HEK293 (cell line): ENCODE measurements at regions not wholly inside any gene's neighbourhood (a gene's known extent, or its start where the extent isn't known, plus 50 kb on each side); places are given as distances from the start of the nearest gene placed in this dataset.

Source experiments
- CTCF ChIA-PET: fragments of 350-600 bp; formaldehyde crosslinking; extraction: SDS; loops from one replicate; lab custom pipeline; 2021; ENCODE audit warnings: antibody characterized with exemption; lab: Yijun Ruan, JAX
- POLR2A ChIA-PET: fragments of 300-600 bp; formaldehyde crosslinking; extraction: SDS; loops from one replicate; lab custom pipeline; 2020; ENCODE audit warnings: antibody characterized with exemption, inconsistent platforms; lab: Yijun Ruan, JAX
- H3K27ac ChIP-seq: fragments of 200-500 bp; sonication (Bioruptor generic); 2 replicates; pipeline ENCODE4 v1.5.1; 2014; ENCODE audit warnings: low read depth, low read length, control low read depth, inconsistent platforms; ENCODE audit errors: extremely low read depth
- H3K36me3 ChIP-seq, 2 experiments: fragments of 200-500 bp in 1 of 2; sonication (Bioruptor generic) in 1 of 2; 1 replicate in 1 of 2; 2 replicates in 1 of 2; pipeline ENCODE4 v1.5.1; 2014 to 2017; ENCODE audit warnings: inconsistent platforms in 2 of 2, low read length in 2 of 2; ENCODE audit not compliant: control insufficient read depth in 2 of 2, insufficient read depth in 1 of 2
- H3K4me1 ChIP-seq: fragments of 200-500 bp; sonication (Bioruptor generic); 2 replicates; pipeline ENCODE4 v1.5.1; 2014; ENCODE audit warnings: mild to moderate bottlenecking, low read length, inconsistent platforms; ENCODE audit not compliant: control insufficient read depth, insufficient read depth
- H3K4me3 ChIP-seq: 2 replicates; pipeline ENCODE4 v1.5.1; 2011; ENCODE audit warnings: low read depth, mild to moderate bottlenecking, control low read depth, low read length, moderate library complexity
- H3K9me3 ChIP-seq: fragments of 200-500 bp; sonication (Bioruptor generic); 2 replicates; pipeline ENCODE4 v1.5.1; 2014; ENCODE audit warnings: low read depth, low read length, inconsistent platforms; ENCODE audit not compliant: control insufficient read depth, insufficient read depth
- BCL11A ChIP-seq: fragments of 450-650 bp; formaldehyde crosslinking; IDR thresholded peaks from 2 replicates; pipeline ENCODE4 v1.5.1; 2016; ENCODE audit warnings: low read depth, missing biosample characterization, missing genetic modification characterization
- PATZ1 ChIP-seq: fragments of 450-650 bp; formaldehyde crosslinking; IDR thresholded peaks from 2 replicates; pipeline ENCODE4 v1.5.1; 2016; ENCODE audit warnings: missing biosample characterization, missing genetic modification characterization
- REPIN1 ChIP-seq: fragments of 450-650 bp; formaldehyde crosslinking; IDR thresholded peaks from 2 replicates; pipeline ENCODE4 v1.5.1; 2017; ENCODE audit warnings: missing biosample characterization, missing genetic modification characterization, low read depth
- SP3 ChIP-seq: fragments of 450-650 bp; formaldehyde crosslinking; IDR thresholded peaks from 2 replicates; pipeline ENCODE4 v1.5.1; 2016; ENCODE audit warnings: missing biosample characterization, missing genetic modification characterization
- ZBTB7A ChIP-seq: fragments of 450-650 bp; formaldehyde crosslinking; IDR thresholded peaks from 2 replicates; pipeline ENCODE4 v1.5.1; 2016; ENCODE audit warnings: low read depth, missing biosample characterization, missing genetic modification characterization
- ZFP3 ChIP-seq: fragments of 450-650 bp; formaldehyde crosslinking; IDR thresholded peaks from 2 replicates; pipeline ENCODE4 v1.5.1; 2016; ENCODE audit warnings: low read depth, missing biosample characterization, missing genetic modification characterization
- ZFP69B ChIP-seq: fragments of 450-650 bp; formaldehyde crosslinking; IDR thresholded peaks from 2 replicates; pipeline ENCODE4 v1.5.1; 2016; ENCODE audit warnings: missing biosample characterization, missing genetic modification characterization
- ZIC2 ChIP-seq: fragments of 450-650 bp; formaldehyde crosslinking; IDR thresholded peaks from 2 replicates; pipeline ENCODE4 v1.5.1; 2016; ENCODE audit warnings: missing biosample characterization, missing genetic modification characterization
- ZNF133 ChIP-seq: fragments of 450-650 bp; formaldehyde crosslinking; IDR thresholded peaks from 2 replicates; pipeline ENCODE4 v1.5.1; 2016; ENCODE audit warnings: missing biosample characterization, missing genetic modification characterization
- ZNF175 ChIP-seq: fragments of 450-650 bp; formaldehyde crosslinking; IDR thresholded peaks from 2 replicates; pipeline ENCODE4 v1.5.1; 2016; ENCODE audit warnings: missing biosample characterization, missing genetic modification characterization
- ZNF202 ChIP-seq: fragments of 450-650 bp; formaldehyde crosslinking; IDR thresholded peaks from 2 replicates; pipeline ENCODE4 v1.5.1; 2016; ENCODE audit warnings: missing biosample characterization, missing genetic modification characterization, borderline replicate concordance
- ZNF248 ChIP-seq: fragments of 450-650 bp; formaldehyde crosslinking; IDR thresholded peaks from 2 replicates; pipeline ENCODE4 v1.5.1; 2017; ENCODE audit warnings: missing biosample characterization, missing genetic modification characterization
- ZNF266 ChIP-seq: fragments of 450-650 bp; formaldehyde crosslinking; IDR thresholded peaks from 2 replicates; pipeline ENCODE4 v1.5.1; 2016; ENCODE audit warnings: missing biosample characterization, missing genetic modification characterization, low read depth
- ZNF354C ChIP-seq: fragments of 450-650 bp; formaldehyde crosslinking; IDR thresholded peaks from 2 replicates; pipeline ENCODE4 v1.5.1; 2016; ENCODE audit warnings: missing biosample characterization, missing genetic modification characterization, low read depth, borderline replicate concordance
- ZNF544 ChIP-seq: fragments of 450-650 bp; formaldehyde crosslinking; IDR thresholded peaks from 2 replicates; pipeline ENCODE4 v1.5.0; 2017; ENCODE audit warnings: missing biosample characterization, missing genetic modification characterization
- ZNF621 ChIP-seq: fragments of 450-650 bp; formaldehyde crosslinking; IDR thresholded peaks from 2 replicates; pipeline ENCODE4 v1.5.1; 2017; ENCODE audit warnings: missing biosample characterization, missing genetic modification characterization
- ZNF660 ChIP-seq: fragments of 450-650 bp; IDR thresholded peaks from 2 replicates; pipeline ENCODE4 v1.5.1; 2018; ENCODE audit warnings: missing biosample characterization, mild to moderate bottlenecking, missing genetic modification characterization
- ZSCAN5A ChIP-seq: fragments of 450-650 bp; formaldehyde crosslinking; IDR thresholded peaks from 2 replicates; pipeline ENCODE4 v1.5.1; 2016; ENCODE audit warnings: missing biosample characterization, missing genetic modification characterization

DNA sequence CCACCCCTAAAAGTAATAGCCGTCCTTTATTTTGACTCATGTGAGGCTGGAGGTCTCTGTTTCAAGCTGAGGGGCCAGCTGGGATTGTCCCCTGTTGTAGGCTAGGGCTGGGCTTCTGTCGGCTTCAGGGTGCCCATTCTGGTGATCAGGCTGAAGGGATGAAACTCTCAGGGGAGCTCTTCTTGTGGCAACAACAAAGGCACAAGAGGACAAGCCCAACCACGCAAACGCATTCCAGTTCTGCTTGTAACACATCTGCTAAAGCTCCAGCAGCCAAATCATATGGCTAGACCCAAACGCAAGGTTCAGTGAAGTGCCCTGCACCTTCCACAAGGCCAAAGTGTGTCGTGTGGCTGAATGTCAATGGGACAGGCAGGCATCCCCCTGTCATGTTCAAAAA, 405.7 kb downstream of the INHBA start (continued):
- no peak for TF ChIP-seq ZSCAN5A
- TF ChIP-seq, all 188 proteins: peak for 1

DNA sequence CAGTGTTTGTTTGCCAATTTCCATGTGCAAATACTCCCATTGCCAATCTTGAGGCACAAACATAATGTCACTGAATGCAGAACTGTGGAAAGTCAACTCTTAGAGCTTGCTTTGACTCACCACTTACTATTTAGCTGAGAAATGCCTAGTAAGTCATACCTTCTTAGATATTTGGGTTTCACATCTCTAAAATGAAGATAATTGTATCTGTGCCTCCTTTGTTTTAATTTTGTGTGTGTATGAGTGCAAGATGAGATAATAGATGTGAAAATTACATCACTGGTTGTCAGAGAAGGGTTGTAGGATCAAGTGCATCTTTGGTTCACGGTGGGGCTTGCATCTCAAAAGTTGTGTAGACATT, 407.5 kb downstream of the INHBA start:
- CTCF ChIA-PET, result no interaction called here
- H3K4me1 ChIP-seq, result no peaks in the 10 kb centered on the region
- no peak overlapping the region for H3K27ac ChIP-seq
- no peak overlapping the region for H3K4me3 ChIP-seq
- POLR2A ChIA-PET, result no interaction called here
- no peak for TF ChIP-seq BCL11A (tag by site-specific recombination)
- no peaks in the 10 kb centered on the region for H3K36me3 ChIP-seq
- no peaks in the 10 kb centered on the region for H3K9me3 ChIP-seq

DNA sequence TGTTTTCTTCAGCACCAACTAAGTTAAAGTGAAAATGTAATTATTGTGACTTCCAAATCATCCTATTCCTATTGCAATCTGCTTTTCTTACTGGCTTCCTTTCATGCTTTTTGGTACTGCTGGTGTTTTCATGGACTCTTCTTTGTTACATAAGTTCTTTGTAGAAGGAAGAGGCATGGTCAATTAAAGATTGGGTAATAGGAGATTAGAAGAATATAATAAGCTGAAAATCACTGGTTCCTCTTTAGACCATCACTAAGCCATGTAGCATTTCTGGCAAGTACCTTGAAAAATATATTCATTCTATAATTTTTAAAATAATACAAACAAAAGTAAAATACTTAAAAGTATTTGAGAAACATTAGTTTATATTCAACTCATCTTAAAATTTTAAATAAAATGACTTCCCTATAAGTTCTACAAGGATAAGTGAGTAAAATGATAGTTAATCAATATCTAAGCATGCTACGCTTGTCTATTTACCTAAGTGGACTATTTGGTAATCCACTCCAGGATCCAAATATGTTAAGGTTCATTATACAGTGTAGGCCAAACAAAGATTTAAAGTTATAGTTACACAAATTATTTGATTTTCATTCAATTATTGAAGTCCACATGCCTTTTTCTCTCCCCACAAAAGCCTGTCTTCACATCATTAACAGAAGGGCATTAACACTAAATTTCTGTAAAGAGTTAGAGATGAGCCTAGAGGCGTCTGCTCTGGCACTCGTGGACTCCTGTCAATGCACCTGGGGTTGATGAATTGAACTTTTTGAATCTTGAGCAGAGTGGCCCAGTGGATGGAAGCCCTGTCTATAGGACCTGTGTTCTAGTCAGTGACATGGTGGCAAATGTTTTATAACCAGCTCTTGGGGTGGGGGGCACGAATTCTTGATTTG, 408.1 kb downstream of the INHBA start:
- POLR2A ChIA-PET, result no interaction called here
- Histone ChIP-seq H3K27ac (no peak overlapping the region), H3K4me1 (no peaks in the 10 kb centered on the region), H3K4me3 (no peak overlapping the region), H3K36me3 (no peaks in the 10 kb centered on the region), H3K9me3 (no peaks in the 10 kb centered on the region)
- no peak for TF ChIP-seq PATZ1
- TF ChIP-seq ZNF660 (tag by site-specific recombination), result no peak
- no peak for TF ChIP-seq ZFP3
- no peak for TF ChIP-seq ZNF266 (tag by site-specific recombination)
- TF ChIP-seq ZNF133 (tag by site-specific recombination), result no peak
- no peak for TF ChIP-seq ZNF248 (tag by site-specific recombination)
- TF ChIP-seq REPIN1 (tag by site-specific recombination), result no peak
- TF ChIP-seq ZFP69B (tag by site-specific recombination), result no peak
- no peak for TF ChIP-seq ZNF544 (tag by site-specific recombination)
- no peak for TF ChIP-seq ZNF354C
- no peak for TF ChIP-seq ZSCAN5A
- no peak for TF ChIP-seq ZIC2 (tag by site-specific recombination)
- TF ChIP-seq ZNF202 (tag by site-specific recombination), result no peak
- no peak for TF ChIP-seq ZNF621
- no peak for TF ChIP-seq SP3
- no peak for TF ChIP-seq ZNF175
- TF ChIP-seq ZBTB7A (tag by site-specific recombination), result no peak
- CTCF ChIA-PET, result no interaction called here
